Fibroblast of upper back skin (primary cell): ENCODE measurements at regions not wholly inside any gene's neighbourhood (a gene's known extent, or its start where the extent isn't known, plus 50 kb on each side); places are given as distances from the start of the nearest gene placed in this dataset.

Experiments used
- DNase-seq: peaks from one replicate; pipeline ENCODE4 v3.0.0-alpha.2; 2013

- no peak for DNase-seq
These were observed 167.0 kb downstream of the MRM1 start for GRCh38 chr17:36768394-36768793.

- DNase-seq, result no peak
These were observed 164.2 kb upstream of the LHX1 start for GRCh38 chr17:36773039-36773438.

GRCh38 chr17:36777118-36777517 is 160.2 kb upstream of the LHX1 start:
- DNase-seq, result peak; percentile 5

- DNase-seq, result no peak
These were observed 158.8 kb upstream of the LHX1 start for GRCh38 chr17:36778448-36778847.

GRCh38 chr17:36779550-36779949 is 157.7 kb upstream of the LHX1 start:
- no peak for DNase-seq

- no peak for DNase-seq
These were observed 152.6 kb upstream of the LHX1 start for GRCh38 chr17:36784633-36785032.

GRCh38 chr17:36786867-36787266 is 150.4 kb upstream of the LHX1 start:
- no peak for DNase-seq

GRCh38 chr17:36791150-36791941 is 145.9 kb upstream of the LHX1 start:
- DNase-seq, result no peak

GRCh38 chr17:36791942-36792475 is 145.3 kb upstream of the LHX1 start:
- DNase-seq, result no peak

- DNase-seq, result no peak
These were observed 144.4 kb upstream of the LHX1 start for GRCh38 chr17:36792849-36793248.

- DNase-seq, result no peak
These were observed 143.3 kb upstream of the LHX1 start for GRCh38 chr17:36793976-36794375.

- no peak for DNase-seq
These were observed 129.6 kb upstream of the LHX1 start for GRCh38 chr17:36807496-36808179.

GRCh38 chr17:36808180-36808661 is 129.1 kb upstream of the LHX1 start:
- DNase-seq, result no peak

- DNase-seq, result no peak
These were observed 124.5 kb upstream of the LHX1 start for GRCh38 chr17:36812762-36813161.

GRCh38 chr17:36813357-36813756 is 123.9 kb upstream of the LHX1 start:
- DNase-seq, result no peak

GRCh38 chr17:36813957-36814563 is 123.2 kb upstream of the LHX1 start:
- DNase-seq, result no peak

GRCh38 chr17:36814958-36815357 is 122.3 kb upstream of the LHX1 start:
- DNase-seq, result no peak

GRCh38 chr17:36816214-36816906 is 120.9 kb upstream of the LHX1 start:
- no peak for DNase-seq

- no peak for DNase-seq
These were observed 120.4 kb upstream of the LHX1 start for GRCh38 chr17:36816907-36817288.

- DNase-seq, result no peak
These were observed 119.7 kb upstream of the LHX1 start for GRCh38 chr17:36817483-36818048.

GRCh38 chr17:36818134-36818825 is 119.0 kb upstream of the LHX1 start:
- no peak for DNase-seq
